NCI-H2029 treated with DMSO at 0.1 percent for 48 hours (cell line): ENCODE measurements at regions not wholly inside any gene's neighbourhood (a gene's known extent, or its start where the extent isn't known, plus 50 kb on each side); places are given as distances from the start of the nearest gene placed in this dataset.

Experiments used
- DNase-seq: peaks from one replicate; lab custom pipeline; 2025; lab: John Stamatoyannopoulos, UW

- DNase-seq = no peak
Measured at GRCh38 chr2:145592361-145592760, 1072.4 kb upstream of the ZEB2 start.

GRCh38 chr2:145591109-145591809 lies 1071.3 kb upstream of the ZEB2 start:
- DNase-seq = no peak

- DNase-seq = no peak
Measured at GRCh38 chr2:145587922-145588321, 1068.0 kb upstream of the ZEB2 start.

- DNase-seq = no peak
Measured at GRCh38 chr2:145584353-145584752, 1064.4 kb upstream of the ZEB2 start.

- no peak for DNase-seq
Measured at GRCh38 chr2:145573608-145574007, 1053.7 kb upstream of the ZEB2 start.

- DNase-seq = no peak
Measured at GRCh38 chr2:145572238-145572637, 1052.3 kb upstream of the ZEB2 start.

- no peak for DNase-seq
Measured at GRCh38 chr2:145569108-145569507, 1049.2 kb upstream of the ZEB2 start.

- peak; percentile 0 for DNase-seq
Measured at GRCh38 chr2:145563741-145564615, 1044.1 kb upstream of the ZEB2 start.

GRCh38 chr2:145561152-145561551 lies 1041.2 kb upstream of the ZEB2 start:
- no peak for DNase-seq

GRCh38 chr2:145558617-145559350 lies 1038.9 kb upstream of the ZEB2 start:
- no peak for DNase-seq

- no peak for DNase-seq
Measured at GRCh38 chr2:145555360-145555759, 1035.4 kb upstream of the ZEB2 start.

- no peak for DNase-seq
Measured at GRCh38 chr2:145551686-145552085, 1031.8 kb upstream of the ZEB2 start.

GRCh38 chr2:145548479-145548878 lies 1028.6 kb upstream of the ZEB2 start:
- DNase-seq = no peak

GRCh38 chr2:145547620-145548019 lies 1027.7 kb upstream of the ZEB2 start:
- DNase-seq = no peak

- DNase-seq = no peak
Measured at GRCh38 chr2:145546091-145546490, 1026.2 kb upstream of the ZEB2 start.

- DNase-seq = no peak
Measured at GRCh38 chr2:145543856-145544255, 1023.9 kb upstream of the ZEB2 start.

- no peak for DNase-seq
Measured at GRCh38 chr2:145543155-145543554, 1023.2 kb upstream of the ZEB2 start.

- DNase-seq = no peak
Measured at GRCh38 chr2:145541028-145541427, 1021.1 kb upstream of the ZEB2 start.

GRCh38 chr2:145538661-145539350 lies 1018.9 kb upstream of the ZEB2 start:
- no peak for DNase-seq

- no peak for DNase-seq
Measured at GRCh38 chr2:145530653-145531052, 1010.7 kb upstream of the ZEB2 start.

GRCh38 chr2:145524836-145525235 lies 1004.9 kb upstream of the ZEB2 start:
- no peak for DNase-seq

- no peak for DNase-seq
Measured at GRCh38 chr2:145524303-145524702, 1004.4 kb upstream of the ZEB2 start.
